ENCODE measurements at regions not wholly inside any gene's neighbourhood (a gene's known extent, or its start where the extent isn't known, plus 50 kb on each side); places are given as distances from the start of the nearest gene placed in this dataset.

DNA sequence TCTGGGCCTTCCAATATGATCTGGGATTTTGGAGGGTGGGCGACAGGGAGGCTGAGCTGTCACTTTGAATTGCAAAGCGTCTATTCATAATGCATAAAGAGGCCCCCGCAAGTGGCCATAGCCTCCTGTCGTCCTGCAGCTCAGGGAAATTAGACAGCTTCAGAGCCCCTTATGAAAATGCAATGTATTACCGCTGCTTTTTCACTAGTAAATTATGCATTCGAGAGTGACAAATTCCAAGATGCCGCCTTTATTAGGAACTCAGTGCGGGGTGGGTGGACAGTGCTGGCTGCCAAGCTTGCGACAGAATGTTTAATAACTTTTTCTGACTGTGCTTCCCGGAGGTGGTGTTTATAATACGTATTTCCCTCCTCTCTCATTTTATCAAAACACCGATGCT lies 168.5 kb downstream of the DHX35 start:
- TF ChIP-seq, protein P1, sequence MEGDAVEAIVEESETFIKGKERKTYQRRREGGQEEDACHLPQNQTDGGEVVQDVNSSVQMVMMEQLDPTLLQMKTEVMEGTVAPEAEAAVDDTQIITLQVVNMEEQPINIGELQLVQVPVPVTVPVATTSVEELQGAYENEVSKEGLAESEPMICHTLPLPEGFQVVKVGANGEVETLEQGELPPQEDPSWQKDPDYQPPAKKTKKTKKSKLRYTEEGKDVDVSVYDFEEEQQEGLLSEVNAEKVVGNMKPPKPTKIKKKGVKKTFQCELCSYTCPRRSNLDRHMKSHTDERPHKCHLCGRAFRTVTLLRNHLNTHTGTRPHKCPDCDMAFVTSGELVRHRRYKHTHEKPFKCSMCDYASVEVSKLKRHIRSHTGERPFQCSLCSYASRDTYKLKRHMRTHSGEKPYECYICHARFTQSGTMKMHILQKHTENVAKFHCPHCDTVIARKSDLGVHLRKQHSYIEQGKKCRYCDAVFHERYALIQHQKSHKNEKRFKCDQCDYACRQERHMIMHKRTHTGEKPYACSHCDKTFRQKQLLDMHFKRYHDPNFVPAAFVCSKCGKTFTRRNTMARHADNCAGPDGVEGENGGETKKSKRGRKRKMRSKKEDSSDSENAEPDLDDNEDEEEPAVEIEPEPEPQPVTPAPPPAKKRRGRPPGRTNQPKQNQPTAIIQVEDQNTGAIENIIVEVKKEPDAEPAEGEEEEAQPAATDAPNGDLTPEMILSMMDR (IDR thresholded peaks at IDR 0.05) = no peak
- no peak for TF ChIP-seq POLR2AphosphoS5 (IDR thresholded peaks at IDR 0.05)
- TF ChIP-seq POLR2A (IDR thresholded peaks at IDR 0.05) = no peak
- no peak for TF ChIP-seq EP300 (IDR thresholded peaks at IDR 0.05)
